ENCODE measurements at regions not wholly inside any gene's neighbourhood (a gene's known extent, or its start where the extent isn't known, plus 50 kb on each side); places are given as distances from the start of the nearest gene placed in this dataset.

DNA sequence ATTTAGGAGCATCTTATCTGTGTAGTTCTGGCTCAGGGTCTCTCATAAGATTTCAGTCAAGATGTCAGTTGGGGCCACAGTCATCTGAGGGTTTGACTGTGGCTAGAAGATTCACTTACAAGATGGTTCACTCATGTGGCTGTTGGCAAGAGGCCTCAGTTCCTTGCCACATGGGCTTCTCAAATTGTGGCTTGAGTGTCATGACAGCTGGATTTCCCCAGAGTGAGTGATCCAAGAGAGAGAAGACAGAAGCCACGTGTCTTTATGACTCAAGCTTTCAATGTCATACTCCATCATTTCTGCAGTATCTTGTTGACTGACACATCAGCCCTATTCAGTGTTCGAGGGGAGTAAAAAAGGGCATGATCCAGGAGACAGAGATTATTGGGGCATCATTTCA, 131.3 kb upstream of the AP1S2 start:
- TF ChIP-seq POLR2AphosphoS5 (IDR thresholded peaks at IDR 0.05) = no peak
- TF ChIP-seq, protein P1, sequence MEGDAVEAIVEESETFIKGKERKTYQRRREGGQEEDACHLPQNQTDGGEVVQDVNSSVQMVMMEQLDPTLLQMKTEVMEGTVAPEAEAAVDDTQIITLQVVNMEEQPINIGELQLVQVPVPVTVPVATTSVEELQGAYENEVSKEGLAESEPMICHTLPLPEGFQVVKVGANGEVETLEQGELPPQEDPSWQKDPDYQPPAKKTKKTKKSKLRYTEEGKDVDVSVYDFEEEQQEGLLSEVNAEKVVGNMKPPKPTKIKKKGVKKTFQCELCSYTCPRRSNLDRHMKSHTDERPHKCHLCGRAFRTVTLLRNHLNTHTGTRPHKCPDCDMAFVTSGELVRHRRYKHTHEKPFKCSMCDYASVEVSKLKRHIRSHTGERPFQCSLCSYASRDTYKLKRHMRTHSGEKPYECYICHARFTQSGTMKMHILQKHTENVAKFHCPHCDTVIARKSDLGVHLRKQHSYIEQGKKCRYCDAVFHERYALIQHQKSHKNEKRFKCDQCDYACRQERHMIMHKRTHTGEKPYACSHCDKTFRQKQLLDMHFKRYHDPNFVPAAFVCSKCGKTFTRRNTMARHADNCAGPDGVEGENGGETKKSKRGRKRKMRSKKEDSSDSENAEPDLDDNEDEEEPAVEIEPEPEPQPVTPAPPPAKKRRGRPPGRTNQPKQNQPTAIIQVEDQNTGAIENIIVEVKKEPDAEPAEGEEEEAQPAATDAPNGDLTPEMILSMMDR (IDR thresholded peaks at IDR 0.05) = no peak

Measured in prostate gland (tissue), 2 donors.